ENCODE measurements at regions not wholly inside any gene's neighbourhood (a gene's known extent, or its start where the extent isn't known, plus 50 kb on each side); places are given as distances from the start of the nearest gene placed in this dataset.
"Not testable (repeated sequence)": the region's sequence is repeated elsewhere in the genome, so short reads cannot be mapped to it uniquely, and the experiment has no call there.

DNA sequence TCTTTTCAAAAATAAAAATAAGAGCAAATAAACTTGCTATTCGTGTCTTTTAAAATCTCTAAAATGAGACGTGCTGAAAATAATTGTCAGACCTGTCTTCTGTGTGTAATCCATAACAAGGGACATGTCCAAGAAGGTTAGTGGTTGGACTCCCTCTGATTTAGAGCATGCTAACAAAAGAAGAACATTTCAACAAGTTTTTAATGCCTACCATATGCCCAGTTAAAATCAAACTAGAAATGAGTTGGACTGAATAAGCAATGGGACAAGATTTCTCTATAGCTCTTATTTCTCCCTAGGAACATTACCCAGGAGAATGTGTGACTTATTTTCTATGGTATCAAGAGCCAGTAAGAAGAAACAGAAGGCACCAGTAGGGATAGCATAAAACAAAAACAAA is 689.7 kb upstream of the SOX9 start:
- H3K36me3 ChIP-seq (ENCODE audit: insufficient read depth, low read length): no peaks in the 10 kb centered on the region
- H3K4me1 ChIP-seq (ENCODE audit: insufficient read depth, low read length): no peaks in the 10 kb centered on the region
- H3K9ac ChIP-seq (ENCODE audit: low read depth, low read length): no peak overlapping the region
- H3K9me3 ChIP-seq (ENCODE audit: control insufficient read depth, insufficient read depth, low read length): no peaks in the 10 kb centered on the region

DNA sequence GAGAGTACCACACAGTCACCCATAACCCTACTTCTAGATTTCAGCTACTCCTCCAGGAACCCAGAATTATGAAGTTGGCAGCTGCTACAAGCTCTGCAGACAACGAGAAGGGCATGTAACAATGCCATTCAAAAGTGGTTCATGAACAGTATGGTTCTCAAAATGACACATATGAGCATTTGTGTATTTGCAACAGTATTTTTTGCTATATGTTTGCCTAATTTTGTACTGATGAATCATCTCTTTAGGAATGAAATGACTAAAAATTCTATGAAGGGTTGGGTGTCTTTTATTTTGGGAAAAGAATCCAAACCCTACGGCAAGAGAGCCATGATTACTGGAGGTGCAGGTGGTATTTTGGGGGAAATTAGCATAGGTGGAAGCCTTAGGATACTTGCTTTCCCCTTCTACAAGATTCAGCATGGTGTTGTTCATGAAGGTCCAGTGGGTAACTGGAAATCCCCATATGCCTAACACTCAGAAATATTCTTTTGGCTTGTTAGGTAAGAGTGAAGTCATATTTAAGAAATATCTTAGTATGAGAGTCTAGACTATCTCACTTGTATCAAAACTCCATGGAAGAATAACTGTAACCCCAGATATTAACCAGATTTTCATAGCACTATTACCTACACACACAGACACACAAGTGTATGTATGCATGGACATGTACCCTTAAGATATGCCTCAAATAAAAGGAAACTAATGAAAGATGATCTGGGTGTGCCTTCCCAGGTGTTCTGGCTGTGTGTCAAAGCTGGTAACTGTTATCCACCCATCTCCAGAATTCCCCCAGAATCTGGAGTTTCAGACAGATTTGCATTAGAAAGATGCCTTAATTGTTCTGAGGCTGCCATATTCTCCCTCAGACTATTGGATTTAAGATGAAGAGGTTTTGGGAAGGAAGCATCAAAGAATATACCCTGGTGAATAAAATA is 688.2 kb upstream of the SOX9 start:
- Histone ChIP-seq H3K4me1 (ENCODE audit: insufficient read depth, low read length) (no peaks in the 10 kb centered on the region), H3K36me3 (ENCODE audit: insufficient read depth, low read length) (no peaks in the 10 kb centered on the region), H3K9me3 (ENCODE audit: control insufficient read depth, insufficient read depth, low read length) (no peaks in the 10 kb centered on the region), H3K9ac (ENCODE audit: low read depth, low read length) (no peak overlapping the region)

DNA sequence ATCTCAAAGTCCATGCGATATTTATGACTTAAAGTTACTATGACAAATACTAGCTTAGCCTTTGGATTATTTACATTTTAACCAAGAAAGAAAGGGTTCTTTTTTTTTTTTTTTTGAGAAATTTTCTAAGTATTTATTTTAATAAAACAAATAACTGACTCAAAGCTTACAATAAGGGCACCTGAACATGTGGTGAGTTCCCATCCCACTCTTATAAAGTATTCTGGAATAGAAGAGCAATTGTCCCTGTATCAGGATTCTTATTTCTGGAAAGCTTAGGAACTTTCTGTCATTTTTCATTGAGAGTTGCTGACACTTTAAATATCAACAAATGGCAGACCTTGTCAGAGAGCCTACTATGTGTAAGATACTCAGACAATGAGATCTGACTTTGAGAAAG is 686.1 kb upstream of the SOX9 start:
- H3K9me3 ChIP-seq (ENCODE audit: control insufficient read depth, insufficient read depth, low read length): no peaks in the 10 kb centered on the region
- no peaks in the 10 kb centered on the region for H3K4me1 ChIP-seq (ENCODE audit: insufficient read depth, low read length)
- no peaks in the 10 kb centered on the region for H3K36me3 ChIP-seq (ENCODE audit: insufficient read depth, low read length)
- H3K9ac ChIP-seq (ENCODE audit: low read depth, low read length): no peak overlapping the region

DNA sequence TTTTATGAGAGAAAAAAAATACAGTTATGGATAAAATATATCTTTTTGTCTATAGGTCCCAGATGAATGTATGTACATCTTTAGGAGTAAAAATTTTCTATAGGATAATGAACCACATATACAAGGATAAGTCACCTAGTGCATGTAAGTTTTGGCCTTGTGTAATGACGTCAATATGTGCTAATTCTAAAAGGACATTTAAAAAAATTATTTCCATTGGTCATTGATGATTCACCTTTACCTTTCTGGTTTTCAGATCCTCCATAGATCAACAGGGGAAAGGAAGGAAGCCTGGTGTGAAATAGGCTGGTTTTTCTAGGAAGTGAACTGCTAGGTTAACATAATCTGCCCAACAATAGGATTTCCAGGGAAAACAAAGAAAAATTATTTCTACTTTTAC is 684.3 kb upstream of the SOX9 start:
- H3K9ac ChIP-seq (ENCODE audit: low read depth, low read length): no peak overlapping the region
- no peaks in the 10 kb centered on the region for H3K4me1 ChIP-seq (ENCODE audit: insufficient read depth, low read length)
- H3K9me3 ChIP-seq (ENCODE audit: control insufficient read depth, insufficient read depth, low read length): no peaks in the 10 kb centered on the region
- H3K36me3 ChIP-seq (ENCODE audit: insufficient read depth, low read length): no peaks in the 10 kb centered on the region; the same call in 1 of the 2 replicates

DNA sequence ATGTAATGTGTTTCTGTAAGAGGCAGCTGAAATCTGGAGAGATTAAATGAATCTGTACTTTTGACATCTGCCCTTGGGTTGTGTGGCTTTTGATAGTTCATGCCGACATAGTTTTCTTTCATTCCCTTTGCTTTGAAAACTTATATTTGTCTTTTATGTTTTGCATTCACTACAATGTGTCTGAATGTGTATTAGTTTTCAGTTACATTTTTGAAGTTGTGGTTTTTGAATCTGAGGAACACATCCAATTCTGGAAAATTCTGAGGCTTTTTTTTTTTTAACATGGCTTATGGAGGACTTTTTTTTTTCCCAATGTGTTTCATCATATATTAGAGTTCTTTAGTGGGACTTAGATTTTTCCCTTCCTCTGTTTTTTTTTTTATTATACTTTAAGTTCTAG is 683.7 kb upstream of the SOX9 start:
- H3K36me3 ChIP-seq (ENCODE audit: insufficient read depth, low read length): no peaks in the 10 kb centered on the region; the same call in 1 of the 2 replicates
- no peaks in the 10 kb centered on the region for H3K9me3 ChIP-seq (ENCODE audit: control insufficient read depth, insufficient read depth, low read length)
- no peak overlapping the region for H3K9ac ChIP-seq (ENCODE audit: low read depth, low read length)
- no peaks in the 10 kb centered on the region for H3K4me1 ChIP-seq (ENCODE audit: insufficient read depth, low read length)

DNA sequence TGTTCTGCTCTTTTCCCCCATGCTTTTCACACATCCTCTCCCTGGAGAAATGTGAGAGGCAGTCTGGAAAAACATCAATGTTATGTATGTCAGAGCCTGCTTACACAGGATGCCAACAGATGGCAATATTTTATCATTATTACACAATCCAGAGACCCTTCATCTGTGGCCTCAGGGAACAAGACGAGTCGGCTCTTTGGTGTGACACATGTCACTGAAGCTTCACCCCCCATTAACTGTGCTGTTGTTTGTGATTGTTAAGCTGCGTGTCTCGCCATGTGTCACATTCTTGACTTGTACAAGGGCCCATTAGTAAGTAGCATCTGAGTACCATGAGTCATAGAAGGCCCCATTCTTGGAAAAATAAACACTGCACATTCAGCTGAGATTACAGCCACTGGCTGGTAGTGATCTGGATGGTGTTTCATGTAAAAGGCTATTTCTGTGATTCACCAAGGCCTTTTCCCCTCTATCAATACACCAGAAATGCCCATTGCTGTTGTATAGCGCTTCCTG is 682.1 kb upstream of the SOX9 start:
- H3K36me3 ChIP-seq (ENCODE audit: insufficient read depth, low read length): no peaks in the 10 kb centered on the region; the same call in 1 of the 2 replicates
- no peak overlapping the region for H3K9ac ChIP-seq (ENCODE audit: low read depth, low read length)
- H3K4me1 ChIP-seq (ENCODE audit: insufficient read depth, low read length): no peaks in the 10 kb centered on the region
- no peaks in the 10 kb centered on the region for H3K9me3 ChIP-seq (ENCODE audit: control insufficient read depth, insufficient read depth, low read length)

DNA sequence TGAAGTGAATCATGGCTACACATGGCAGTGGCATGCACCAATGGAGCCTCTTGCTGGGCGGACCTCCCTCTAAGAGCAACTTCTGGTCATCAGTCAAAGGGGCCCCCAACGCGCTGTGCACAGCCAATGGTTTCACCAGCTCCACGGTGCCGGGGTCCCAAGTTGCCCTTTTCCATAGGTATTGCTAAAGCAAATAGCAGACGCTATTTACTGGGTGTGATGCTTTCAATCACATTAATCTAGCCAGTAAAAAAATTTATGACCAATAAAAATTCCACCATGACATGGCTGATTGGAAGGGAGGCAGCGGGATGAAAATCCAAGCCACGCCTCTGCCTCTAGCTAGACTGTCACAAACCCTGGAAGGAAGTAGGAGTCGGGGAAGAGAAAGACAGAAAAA is 680.3 kb upstream of the SOX9 start:
- H3K9me3 ChIP-seq (ENCODE audit: control insufficient read depth, insufficient read depth, low read length): no peaks in the 10 kb centered on the region
- no peaks in the 10 kb centered on the region for H3K4me1 ChIP-seq (ENCODE audit: insufficient read depth, low read length)

DNA sequence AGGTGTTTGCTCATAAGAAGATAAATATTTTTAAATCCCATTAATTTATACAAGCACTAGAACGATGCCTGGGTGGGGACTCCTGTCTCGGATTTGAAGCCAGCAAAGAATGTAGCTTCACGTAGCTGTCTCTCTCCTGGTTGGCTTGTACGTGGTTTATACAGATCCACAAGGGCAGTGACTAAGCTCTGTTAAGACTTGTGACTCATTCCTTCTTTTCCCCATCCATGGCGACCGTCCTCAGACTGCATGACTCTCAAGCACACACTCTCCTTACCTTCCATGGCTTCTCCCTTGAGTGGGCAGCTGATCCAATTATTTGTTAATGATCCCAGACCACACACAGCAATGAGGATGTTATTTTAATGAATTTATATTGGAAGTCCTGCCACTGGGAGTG is 679.7 kb upstream of the SOX9 start:
- Histone ChIP-seq H3K4me1 (ENCODE audit: insufficient read depth, low read length) (no peaks in the 10 kb centered on the region), H3K9ac (ENCODE audit: low read depth, low read length) (no peak overlapping the region), H3K36me3 (ENCODE audit: insufficient read depth, low read length) (no peaks in the 10 kb centered on the region; the same call in 1 of the 2 replicates), H3K9me3 (ENCODE audit: control insufficient read depth, insufficient read depth, low read length) (no peaks in the 10 kb centered on the region)

More for the DNA sequence above, 680.3 kb upstream of the SOX9 start:
- no peak overlapping the region for H3K9ac ChIP-seq (ENCODE audit: low read depth, low read length)
- no peaks in the 10 kb centered on the region; the same call in 1 of the 2 replicates for H3K36me3 ChIP-seq (ENCODE audit: insufficient read depth, low read length)

DNA sequence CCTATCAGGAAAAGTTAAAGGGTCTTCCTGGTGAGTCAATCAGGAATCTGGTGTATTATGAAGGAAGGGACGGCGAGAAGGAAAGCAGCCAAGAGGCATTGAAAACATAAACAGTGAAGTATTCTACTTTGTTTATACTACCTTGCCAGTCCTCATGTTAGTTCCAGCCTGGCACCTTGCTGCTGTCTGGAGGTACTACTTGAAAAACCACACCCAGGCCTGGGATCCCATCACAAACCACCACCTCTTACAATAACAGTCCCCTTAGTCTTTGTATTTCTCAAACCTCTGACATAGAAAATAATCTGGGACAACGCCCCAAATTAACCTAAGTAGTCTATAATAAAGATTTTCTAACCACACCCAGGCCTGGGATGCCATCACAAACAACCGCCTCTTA is 676.7 kb upstream of the SOX9 start:
- Histone ChIP-seq H3K36me3 (ENCODE audit: insufficient read depth, low read length) (no peaks in the 10 kb centered on the region; the same call in 1 of the 2 replicates), H3K9me3 (ENCODE audit: control insufficient read depth, insufficient read depth, low read length) (no peaks in the 10 kb centered on the region), H3K4me1 (ENCODE audit: insufficient read depth, low read length) (no peaks in the 10 kb centered on the region), H3K9ac (ENCODE audit: low read depth, low read length) (no peak overlapping the region)

DNA sequence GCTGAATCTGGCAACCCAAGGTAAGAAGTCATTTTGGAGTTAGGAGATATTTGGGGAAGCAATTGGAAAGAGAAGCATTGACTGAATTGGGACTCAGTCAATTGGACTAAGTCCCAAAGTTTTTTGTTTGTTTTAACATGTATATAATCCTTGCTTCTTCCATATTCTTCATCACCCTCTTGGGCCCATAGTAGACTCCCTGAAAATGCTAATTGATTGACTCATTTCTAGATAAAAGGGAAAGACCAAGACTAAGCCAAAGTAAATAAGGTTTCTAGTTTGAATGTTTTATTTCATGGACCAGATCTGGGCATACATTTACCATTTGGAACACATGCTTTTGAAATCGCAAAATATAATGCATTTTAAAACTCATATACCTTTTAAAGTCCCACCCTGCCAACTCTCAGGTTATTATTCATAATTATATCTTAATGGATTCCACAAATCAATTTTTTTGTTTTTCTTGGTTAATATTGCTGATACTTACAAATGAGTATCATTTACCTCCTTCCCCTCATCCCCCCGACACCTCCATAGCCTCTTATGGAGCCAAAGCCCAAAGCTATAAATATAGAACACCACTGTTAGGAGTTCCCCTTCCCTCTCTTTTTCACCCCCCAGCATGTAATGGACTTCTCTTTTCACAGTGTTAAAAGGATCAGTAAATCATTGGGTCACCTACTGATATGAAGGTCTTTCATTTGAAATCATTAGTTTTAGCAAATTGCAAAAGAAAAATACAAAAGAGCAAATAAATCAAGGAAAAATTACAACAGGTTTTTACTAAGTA is 674.0 kb upstream of the SOX9 start:
- Histone ChIP-seq H3K36me3 (ENCODE audit: insufficient read depth, low read length) (no peaks in the 10 kb centered on the region), H3K9me3 (ENCODE audit: control insufficient read depth, insufficient read depth, low read length) (no peaks in the 10 kb centered on the region), H3K4me1 (ENCODE audit: insufficient read depth, low read length) (no peaks in the 10 kb centered on the region), H3K9ac (ENCODE audit: low read depth, low read length) (no peak overlapping the region)

DNA sequence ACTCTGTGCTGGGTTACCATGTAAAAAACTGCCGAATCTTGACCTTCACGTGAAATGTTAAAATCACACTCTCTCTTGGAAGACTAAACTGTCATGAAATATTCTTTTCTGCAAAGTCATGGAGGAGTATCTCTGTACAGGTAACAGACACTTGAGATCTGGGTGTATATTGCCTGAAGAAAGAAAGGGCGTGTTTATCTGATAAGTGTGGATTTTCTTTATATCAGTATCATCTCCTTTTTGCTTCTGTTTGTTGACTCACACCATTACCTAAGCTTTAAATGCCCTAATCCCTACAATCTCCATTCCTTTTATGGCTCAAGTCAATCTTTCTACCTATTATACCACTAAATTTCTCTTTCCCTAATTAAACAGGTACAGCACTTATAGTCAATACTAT is 673.2 kb upstream of the SOX9 start:
- no peaks in the 10 kb centered on the region for H3K9me3 ChIP-seq (ENCODE audit: control insufficient read depth, insufficient read depth, low read length)
- H3K36me3 ChIP-seq (ENCODE audit: insufficient read depth, low read length): no peaks in the 10 kb centered on the region
- no peaks in the 10 kb centered on the region for H3K4me1 ChIP-seq (ENCODE audit: insufficient read depth, low read length)
- H3K9ac ChIP-seq (ENCODE audit: low read depth, low read length): no peak overlapping the region

DNA sequence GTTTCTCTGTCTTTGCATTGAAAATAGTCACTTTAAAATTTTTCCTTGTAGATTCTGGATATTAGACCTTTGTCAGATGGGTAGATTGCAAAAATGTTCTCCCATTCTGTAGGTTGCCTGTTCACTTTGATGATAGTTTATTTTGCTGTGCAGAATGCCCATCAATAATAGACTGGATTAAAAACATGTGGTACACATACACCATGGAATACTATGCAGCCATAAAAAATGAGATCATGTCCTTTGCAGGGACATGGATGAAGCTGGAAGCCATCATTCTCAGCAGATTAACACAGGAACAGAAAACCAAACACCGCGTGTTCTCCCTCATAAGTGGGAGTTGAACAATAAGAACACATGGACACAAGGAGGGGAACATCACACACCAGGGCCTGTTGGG is 670.2 kb upstream of the SOX9 start:
- H3K36me3 ChIP-seq (ENCODE audit: insufficient read depth, low read length); H3K9ac ChIP-seq (ENCODE audit: low read depth, low read length); H3K9me3 ChIP-seq (ENCODE audit: control insufficient read depth, insufficient read depth, low read length); H3K4me1 ChIP-seq (ENCODE audit: insufficient read depth, low read length): not testable (repeated sequence)

DNA sequence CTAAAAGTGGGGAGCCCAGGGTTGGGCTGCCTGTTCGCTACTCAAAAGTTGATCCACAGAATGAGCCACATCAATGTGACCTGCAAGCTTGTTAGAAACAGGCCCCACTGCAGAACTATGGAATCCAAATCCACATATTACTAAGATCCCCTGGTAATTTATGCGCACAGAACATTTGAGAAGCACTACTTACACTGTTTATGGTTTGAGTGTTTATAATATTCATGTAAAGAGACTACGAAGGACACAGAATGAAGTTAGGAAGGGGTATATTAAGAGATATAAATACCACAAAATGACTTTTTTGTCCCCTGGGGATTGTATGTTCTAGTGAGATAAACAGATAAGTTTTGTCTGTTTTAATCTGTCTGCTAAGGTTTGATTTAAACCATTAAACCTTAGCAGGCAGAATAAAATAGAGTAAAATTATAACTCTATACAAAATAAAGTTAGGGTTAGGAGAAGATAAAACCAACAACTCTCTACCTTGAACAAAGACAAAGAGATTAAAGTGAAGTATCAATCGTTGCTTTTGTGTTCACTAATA is 666.9 kb upstream of the SOX9 start:
- H3K4me1 ChIP-seq (ENCODE audit: insufficient read depth, low read length): no peaks in the 10 kb centered on the region
- no peaks in the 10 kb centered on the region for H3K36me3 ChIP-seq (ENCODE audit: insufficient read depth, low read length)
- H3K9me3 ChIP-seq (ENCODE audit: control insufficient read depth, insufficient read depth, low read length): no peaks in the 10 kb centered on the region
- no peak overlapping the region for H3K9ac ChIP-seq (ENCODE audit: low read depth, low read length)

DNA sequence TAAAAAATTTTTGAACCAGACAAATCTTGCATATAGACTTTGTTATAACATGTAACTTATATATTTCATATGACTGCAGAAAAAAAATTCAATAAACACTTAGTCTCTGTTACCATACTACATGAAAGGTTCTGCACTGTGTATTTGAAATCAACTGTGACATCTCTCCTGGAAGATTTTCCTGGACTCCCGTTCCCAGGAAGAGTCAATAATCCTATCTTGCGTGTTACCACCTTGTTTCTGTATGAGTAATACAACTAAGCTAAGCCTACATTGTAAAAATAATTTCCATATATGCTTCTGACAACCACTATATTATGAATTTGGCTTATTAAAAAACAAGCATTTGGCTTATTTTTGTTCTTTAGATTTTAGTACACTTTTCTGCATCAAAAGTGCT is 665.6 kb upstream of the SOX9 start:
- H3K36me3 ChIP-seq (ENCODE audit: insufficient read depth, low read length): no peaks in the 10 kb centered on the region
- no peaks in the 10 kb centered on the region for H3K4me1 ChIP-seq (ENCODE audit: insufficient read depth, low read length)
- no peak overlapping the region for H3K9ac ChIP-seq (ENCODE audit: low read depth, low read length)
- no peaks in the 10 kb centered on the region for H3K9me3 ChIP-seq (ENCODE audit: control insufficient read depth, insufficient read depth, low read length)

Data from ES-I3 (cell line).